ENCODE measurements at regions not wholly inside any gene's neighbourhood (a gene's known extent, or its start where the extent isn't known, plus 50 kb on each side); places are given as distances from the start of the nearest gene placed in this dataset.
"Not testable (repeated sequence)": the region's sequence is repeated elsewhere in the genome, so short reads cannot be mapped to it uniquely, and the experiment has no call there.

GRCh38 chr2:56049233-56049845, 125.8 kb upstream of the EFEMP1 start:
- no peaks in the 10 kb centered on the region for H3K9me3 ChIP-seq
- H3K4me3 ChIP-seq: no peak overlapping the region
- TF ChIP-seq POLR2A (IDR thresholded peaks at IDR 0.05): no peak
- no peak for TF ChIP-seq CTCF (IDR thresholded peaks at IDR 0.05 in 4 of 5, conservative IDR thresholded peaks at IDR 0.05 in 1 of 5)
- intact Hi-C loops (cut with DNase I; ENCODE audit: low total_unique reads): no loop called here
- no peak for DNase-seq
- H3K36me3 ChIP-seq: no peaks in the 10 kb centered on the region
- in situ Hi-C loops (cut with MboI; ENCODE audit: low sequenced_read_pairs in 4 of 4): no loop called here
- ATAC-seq: no peak
- no peak overlapping the region for H3K27ac ChIP-seq
- H3K4me1 ChIP-seq: no peaks in the 10 kb centered on the region
- no peaks in the 10 kb centered on the region for H3K27me3 ChIP-seq

GRCh38 chr2:56053679-56054078, 130.1 kb upstream of the EFEMP1 start:
- no peak overlapping the region for H3K4me3 ChIP-seq
- DNase-seq: no peak
- no peaks in the 10 kb centered on the region for H3K36me3 ChIP-seq
- peaks cover 0 to under 1% (median 0%) of the 10 kb centered on the region in 3 donors for H3K9me3 ChIP-seq
- H3K27ac ChIP-seq: no peak overlapping the region
- H3K27me3 ChIP-seq: no peaks in the 10 kb centered on the region
- TF ChIP-seq POLR2A (IDR thresholded peaks at IDR 0.05) (no peak), CTCF (IDR thresholded peaks at IDR 0.05 in 4 of 5, conservative IDR thresholded peaks at IDR 0.05 in 1 of 5) (no peak)
- intact Hi-C loops (cut with DNase I; ENCODE audit: low total_unique reads): no loop called here
- no peaks in the 10 kb centered on the region for H3K4me1 ChIP-seq
- no peak for ATAC-seq
- in situ Hi-C loops (cut with MboI; ENCODE audit: low sequenced_read_pairs in 4 of 4): no loop called here

GRCh38 chr2:56055405-56055804, 128.4 kb upstream of the CCDC85A start:
- intact Hi-C loops (cut with DNase I; ENCODE audit: low total_unique reads): no loop called here

GRCh38 chr2:56061327-56061726, 122.5 kb upstream of the CCDC85A start:
- intact Hi-C loops (cut with DNase I; ENCODE audit: low total_unique reads); H3K27ac ChIP-seq; H3K36me3 ChIP-seq; H3K4me1 ChIP-seq; ATAC-seq; DNase-seq; H3K27me3 ChIP-seq; H3K4me3 ChIP-seq; H3K9me3 ChIP-seq; in situ Hi-C loops (cut with MboI; ENCODE audit: low sequenced_read_pairs in 4 of 4): not testable (repeated sequence)

More at GRCh38 chr2:56055405-56055804, 128.4 kb upstream of the CCDC85A start:
- TF ChIP-seq POLR2A (IDR thresholded peaks at IDR 0.05) (no peak), CTCF (IDR thresholded peaks at IDR 0.05 in 4 of 5, conservative IDR thresholded peaks at IDR 0.05 in 1 of 5) (no peak)
- ATAC-seq: no peak
- Histone ChIP-seq H3K4me1 (no peaks in the 10 kb centered on the region), H3K27ac (no peak overlapping the region), H3K9me3 (peaks cover 0 to 6% (median 0%) of the 10 kb centered on the region in 3 donors), H3K27me3 (no peaks in the 10 kb centered on the region), H3K36me3 (no peaks in the 10 kb centered on the region), H3K4me3 (no peak overlapping the region)
- in situ Hi-C loops (cut with MboI; ENCODE audit: low sequenced_read_pairs in 4 of 4): no loop called here
- no peak for DNase-seq

- intact Hi-C loops (cut with DNase I; ENCODE audit: low total_unique reads): no loop called here
- H3K4me1 ChIP-seq: no peaks in the 10 kb centered on the region
- no peaks in the 10 kb centered on the region for H3K27me3 ChIP-seq
- ATAC-seq (no peak), DNase-seq (no peak)
- H3K9me3 ChIP-seq: no peaks in the 10 kb centered on the region
- H3K27ac ChIP-seq: no peak overlapping the region
- in situ Hi-C loops (cut with MboI; ENCODE audit: low sequenced_read_pairs in 4 of 4): no loop called here
- no peaks in the 10 kb centered on the region for H3K36me3 ChIP-seq
- no peak overlapping the region for H3K4me3 ChIP-seq
- TF ChIP-seq POLR2A (IDR thresholded peaks at IDR 0.05): no peak
- no peak for TF ChIP-seq CTCF (IDR thresholded peaks at IDR 0.05 in 4 of 5, conservative IDR thresholded peaks at IDR 0.05 in 1 of 5)
These were observed 115.0 kb upstream of the CCDC85A start for GRCh38 chr2:56068746-56069145.

All from gastrocnemius medialis (tissue), 4 donors.